Esophagus muscularis mucosa (tissue), 3 donors: ENCODE measurements at regions not wholly inside any gene's neighbourhood (a gene's known extent, or its start where the extent isn't known, plus 50 kb on each side); places are given as distances from the start of the nearest gene placed in this dataset.

ENCODE experiments used
- CTCF ChIP-seq, 3 experiments: fragments of 200-600 bp in 2 of 3; fragments of 450-650 bp in 1 of 3; sonication (generic) in 2 of 3; IDR thresholded peaks; one replicate each; pipeline ENCODE4 v1.5.1; 2017 to 2019; ENCODE audit warnings: antibody characterized with exemption in 3 of 3, mild to moderate bottlenecking in 2 of 3, moderate library complexity in 1 of 3
- POLR2A ChIP-seq: fragments of 450-650 bp; IDR thresholded peaks from one replicate; pipeline ENCODE4 v1.6.1; 2017; ENCODE audit warnings: antibody characterized with exemption, moderate library complexity, mild to moderate bottlenecking, low read depth

GRCh38 chr5:109254511-109254910, 155.3 kb downstream of the PJA2 start:
- TF ChIP-seq POLR2A, result no peak
- TF ChIP-seq CTCF (IDR thresholded peaks at IDR 0.05), result no peak
